ENCODE measurements at regions not wholly inside any gene's neighbourhood (a gene's known extent, or its start where the extent isn't known, plus 50 kb on each side); places are given as distances from the start of the nearest gene placed in this dataset.

DNA sequence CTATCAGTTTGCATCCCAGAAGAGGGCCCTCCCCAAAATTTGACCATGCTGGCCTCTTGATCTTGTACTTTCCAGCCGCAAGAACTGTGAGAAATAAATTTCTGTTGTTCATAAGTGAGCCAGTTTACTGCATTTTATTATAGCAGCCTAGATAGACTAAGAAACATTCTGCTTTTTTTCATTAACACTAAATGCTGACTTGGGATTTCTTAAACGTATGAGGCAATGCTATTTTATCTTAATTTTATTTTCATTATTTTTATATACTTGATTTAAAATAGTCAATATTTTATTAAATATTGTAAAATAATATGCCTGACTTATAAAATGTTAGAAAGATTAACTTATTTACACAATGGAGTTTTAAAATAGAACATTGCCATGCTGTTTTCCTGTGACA is 341.8 kb upstream of the CNTNAP2 start:
- no peak overlapping the region for H3K4me3 ChIP-seq (replicated peaks in 1 of 2; ENCODE audit: low read depth in 1 of 2, low read length in 2 of 2)
- TF ChIP-seq EZH2 (IDR thresholded peaks at IDR 0.05) = no peak
- no peak for TF ChIP-seq TCF7L2 (IDR thresholded peaks at IDR 0.05; ENCODE audit: borderline replicate concordance, extremely low read depth, insufficient read depth, insufficient read length)
- TF ChIP-seq YY1 (IDR thresholded peaks at IDR 0.05; ENCODE audit: extremely low read depth, insufficient replicate concordance, low read depth, low read length) = no peak
- no peak for TF ChIP-seq FOSL1 (IDR thresholded peaks at IDR 0.05; ENCODE audit: low read depth)
- no peak for TF ChIP-seq POLR2AphosphoS5 (IDR thresholded peaks at IDR 0.05; ENCODE audit: low read depth, low read length)
- TF ChIP-seq CEBPB (IDR thresholded peaks at IDR 0.05; ENCODE audit: low read depth) = no peak
- RAD21 ChIA-PET (ENCODE audit: low non-redundant PET in 1 of 2, low total read pairs in 2 of 2, uncharacterized antibody in 2 of 2, unreplicated experiment in 2 of 2) = no interaction called here
- no peak for DNase-seq (ENCODE audit: low read depth, low spot score)
- H3K9me2 ChIP-seq (ENCODE audit: insufficient read depth) = no peaks in the 10 kb centered on the region
- no peaks in the 10 kb centered on the region for H3K27me3 ChIP-seq (ENCODE audit: insufficient read depth, low read length)
- H3K79me2 ChIP-seq (ENCODE audit: insufficient read depth, low read length) = no peaks in the 10 kb centered on the region
- no peak overlapping the region for H3K9ac ChIP-seq (ENCODE audit: low read length)
- H3K4me1 ChIP-seq (ENCODE audit: control insufficient read depth in 1 of 2, insufficient read depth in 2 of 2, low read length in 2 of 2) = no peaks in the 10 kb centered on the region
- no TSS peak for BruUV-seq (replicated peaks)
- POLR2A ChIA-PET = no interaction called here
- H3K9me3 ChIP-seq (ENCODE audit: control insufficient read depth in 1 of 2, insufficient read depth in 1 of 2, low read depth in 1 of 2, low read length in 2 of 2) = peaks cover 3 to 13% of the 10 kb centered on the region in 2 experiments; a peak in 2 of 4 replicates
- no peaks in the 10 kb centered on the region for H4K20me1 ChIP-seq (ENCODE audit: insufficient read depth)
- intact Hi-C loops (cut with micrococcal nuclease) = no loop called here
- CTCF ChIA-PET = no interaction called here
- no peaks in the 10 kb centered on the region for H3K36me3 ChIP-seq (ENCODE audit: control insufficient read depth in 1 of 2, insufficient read depth in 2 of 2, low read length in 2 of 2)
- no peak overlapping the region for H3K4me2 ChIP-seq (ENCODE audit: low read length)
- no peak overlapping the region for H2AFZ ChIP-seq (ENCODE audit: low read depth, low read length, poor library complexity, severe bottlenecking)
- H3K27ac ChIP-seq (ENCODE audit: low read depth, low read length) = no peak overlapping the region
- ATAC-seq = no peak

DNA sequence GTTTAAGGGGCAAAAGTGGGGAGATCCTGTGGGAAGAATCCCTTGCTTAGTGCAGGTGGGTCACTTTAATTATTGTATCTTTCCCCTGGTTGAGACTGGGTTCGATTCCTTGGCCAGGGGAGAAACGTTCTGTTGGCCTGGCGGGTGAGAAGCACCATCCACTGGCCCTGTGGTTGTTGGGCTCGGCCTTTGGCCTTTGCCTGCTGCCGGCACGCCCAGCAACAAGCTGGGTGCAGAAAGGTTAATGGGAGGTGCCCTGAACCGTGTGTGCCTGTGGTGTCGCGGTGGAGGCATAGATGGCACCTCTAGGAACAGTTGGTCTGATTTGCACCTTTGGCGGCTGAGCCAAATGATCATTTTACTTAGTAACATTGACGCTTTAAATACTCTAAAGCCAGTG is 363.6 kb upstream of the CNTNAP2 start:
- intact Hi-C loops (cut with micrococcal nuclease) = no loop called here
- ATAC-seq (no peak), DNase-seq (ENCODE audit: low read depth, low spot score) (no peak)
- Histone ChIP-seq H3K4me1 (ENCODE audit: control insufficient read depth in 1 of 2, insufficient read depth in 2 of 2, low read length in 2 of 2) (no peaks in the 10 kb centered on the region), H3K79me2 (ENCODE audit: insufficient read depth, low read length) (no peaks in the 10 kb centered on the region), H3K4me3 (replicated peaks in 1 of 2; ENCODE audit: low read depth in 1 of 2, low read length in 2 of 2) (no peak overlapping the region), H3K9me3 (ENCODE audit: control insufficient read depth in 1 of 2, insufficient read depth in 1 of 2, low read depth in 1 of 2, low read length in 2 of 2) (peaks cover 4 to 23% of the 10 kb centered on the region in 2 experiments; a peak in 2 of 4 replicates), H3K27me3 (ENCODE audit: insufficient read depth, low read length) (no peaks in the 10 kb centered on the region), H3K9me2 (ENCODE audit: insufficient read depth) (no peaks in the 10 kb centered on the region), H3K27ac (ENCODE audit: low read depth, low read length) (no peak overlapping the region), H3K9ac (ENCODE audit: low read length) (no peak overlapping the region), H2AFZ (ENCODE audit: low read depth, low read length, poor library complexity, severe bottlenecking) (no peak overlapping the region), H4K20me1 (ENCODE audit: insufficient read depth) (no peaks in the 10 kb centered on the region), H3K4me2 (ENCODE audit: low read length) (no peak overlapping the region), H3K36me3 (ENCODE audit: control insufficient read depth in 1 of 2, insufficient read depth in 2 of 2, low read length in 2 of 2) (no peaks in the 10 kb centered on the region)
- no TSS peak for BruUV-seq (replicated peaks)
- TF ChIP-seq FOSL1 (IDR thresholded peaks at IDR 0.05; ENCODE audit: low read depth) = no peak
- no peak for TF ChIP-seq SIN3A (IDR thresholded peaks at IDR 0.05; ENCODE audit: low read depth)
- TF ChIP-seq, protein P1, sequence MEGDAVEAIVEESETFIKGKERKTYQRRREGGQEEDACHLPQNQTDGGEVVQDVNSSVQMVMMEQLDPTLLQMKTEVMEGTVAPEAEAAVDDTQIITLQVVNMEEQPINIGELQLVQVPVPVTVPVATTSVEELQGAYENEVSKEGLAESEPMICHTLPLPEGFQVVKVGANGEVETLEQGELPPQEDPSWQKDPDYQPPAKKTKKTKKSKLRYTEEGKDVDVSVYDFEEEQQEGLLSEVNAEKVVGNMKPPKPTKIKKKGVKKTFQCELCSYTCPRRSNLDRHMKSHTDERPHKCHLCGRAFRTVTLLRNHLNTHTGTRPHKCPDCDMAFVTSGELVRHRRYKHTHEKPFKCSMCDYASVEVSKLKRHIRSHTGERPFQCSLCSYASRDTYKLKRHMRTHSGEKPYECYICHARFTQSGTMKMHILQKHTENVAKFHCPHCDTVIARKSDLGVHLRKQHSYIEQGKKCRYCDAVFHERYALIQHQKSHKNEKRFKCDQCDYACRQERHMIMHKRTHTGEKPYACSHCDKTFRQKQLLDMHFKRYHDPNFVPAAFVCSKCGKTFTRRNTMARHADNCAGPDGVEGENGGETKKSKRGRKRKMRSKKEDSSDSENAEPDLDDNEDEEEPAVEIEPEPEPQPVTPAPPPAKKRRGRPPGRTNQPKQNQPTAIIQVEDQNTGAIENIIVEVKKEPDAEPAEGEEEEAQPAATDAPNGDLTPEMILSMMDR (IDR thresholded peaks at IDR 0.05 in 2 of 3, conservative IDR thresholded peaks at IDR 0.05 in 1 of 3; ENCODE audit: borderline replicate concordance in 1 of 3, insufficient read depth in 1 of 3, low read depth in 2 of 3, low read length in 2 of 3) = no peak
- no peak for TF ChIP-seq EGR1 (IDR thresholded peaks at IDR 0.05; ENCODE audit: low read depth)
- no peak for TF ChIP-seq CEBPB (IDR thresholded peaks at IDR 0.05; ENCODE audit: low read depth)
- TF ChIP-seq POLR2AphosphoS5 (IDR thresholded peaks at IDR 0.05; ENCODE audit: low read depth, low read length) = no peak
- no peak for TF ChIP-seq ZBTB33 (IDR thresholded peaks at IDR 0.05; ENCODE audit: extremely low read depth, insufficient replicate concordance, low read length)
- TF ChIP-seq ZNF274 (IDR thresholded peaks at IDR 0.05; ENCODE audit: low read depth, low read length) = no peak
- TF ChIP-seq YY1 (IDR thresholded peaks at IDR 0.05; ENCODE audit: extremely low read depth, insufficient replicate concordance, low read depth, low read length) = no peak
- TF ChIP-seq SRF (IDR thresholded peaks at IDR 0.05; ENCODE audit: low read depth) = no peak
- TF ChIP-seq EZH2phosphoT487 (IDR thresholded peaks at IDR 0.05; ENCODE audit: borderline replicate concordance) = no peak
- TF ChIP-seq EZH2 (IDR thresholded peaks at IDR 0.05) = no peak
- no peak for TF ChIP-seq CBX3 (IDR thresholded peaks at IDR 0.05; ENCODE audit: low read depth)
- TF ChIP-seq ZFX (IDR thresholded peaks at IDR 0.05) = no peak
- POLR2A ChIA-PET = no interaction called here
- CTCF ChIA-PET = no interaction called here
- RAD21 ChIA-PET (ENCODE audit: low non-redundant PET in 1 of 2, low total read pairs in 2 of 2, uncharacterized antibody in 2 of 2, unreplicated experiment in 2 of 2) = no interaction called here

All from HCT116 (cell line).